B cell (primary cell): ENCODE measurements at regions not wholly inside any gene's neighbourhood (a gene's known extent, or its start where the extent isn't known, plus 50 kb on each side); places are given as distances from the start of the nearest gene placed in this dataset.

Experiments used
- CTCF ChIP-seq: fragments of 200-600 bp; IDR thresholded peaks from one replicate; pipeline ENCODE4 v1.8.0; 2022; ENCODE audit warnings: antibody characterized with exemption, mild to moderate bottlenecking
- EZH2 ChIP-seq: IDR thresholded peaks from 2 replicates; pipeline ENCODE4 v1.6.1; 2012; ENCODE audit warnings: borderline replicate concordance, low read depth, mild to moderate bottlenecking, moderate library complexity, low read length; ENCODE audit not compliant: insufficient read depth, poor library complexity, severe bottlenecking

- no peak for TF ChIP-seq CTCF
- no peak for TF ChIP-seq EZH2
Observed at GRCh38 chr16:85435700-85436099, 177.4 kb upstream of the GSE1 start.
